HEK293 (cell line): ENCODE measurements at regions not wholly inside any gene's neighbourhood (a gene's known extent, or its start where the extent isn't known, plus 50 kb on each side); places are given as distances from the start of the nearest gene placed in this dataset.

ENCODE experiments used
- CTCF ChIA-PET: fragments of 350-600 bp; formaldehyde crosslinking; extraction: SDS; loops from one replicate; lab custom pipeline; 2021; ENCODE audit warnings: antibody characterized with exemption; lab: Yijun Ruan, JAX
- POLR2A ChIA-PET: fragments of 300-600 bp; formaldehyde crosslinking; extraction: SDS; loops from one replicate; lab custom pipeline; 2020; ENCODE audit warnings: antibody characterized with exemption, inconsistent platforms; lab: Yijun Ruan, JAX
- H3K27ac ChIP-seq: fragments of 200-500 bp; sonication (Bioruptor generic); 2 replicates; pipeline ENCODE4 v1.5.1; 2014; ENCODE audit warnings: low read depth, low read length, control low read depth, inconsistent platforms; ENCODE audit errors: extremely low read depth
- H3K36me3 ChIP-seq, 2 experiments: fragments of 200-500 bp in 1 of 2; sonication (Bioruptor generic) in 1 of 2; 1 replicate in 1 of 2; 2 replicates in 1 of 2; pipeline ENCODE4 v1.5.1; 2014 to 2017; ENCODE audit warnings: inconsistent platforms in 2 of 2, low read length in 2 of 2; ENCODE audit not compliant: control insufficient read depth in 2 of 2, insufficient read depth in 1 of 2
- H3K4me1 ChIP-seq: fragments of 200-500 bp; sonication (Bioruptor generic); 2 replicates; pipeline ENCODE4 v1.5.1; 2014; ENCODE audit warnings: mild to moderate bottlenecking, low read length, inconsistent platforms; ENCODE audit not compliant: control insufficient read depth, insufficient read depth
- H3K4me3 ChIP-seq: 2 replicates; pipeline ENCODE4 v1.5.1; 2011; ENCODE audit warnings: low read depth, mild to moderate bottlenecking, control low read depth, low read length, moderate library complexity
- H3K9me3 ChIP-seq: fragments of 200-500 bp; sonication (Bioruptor generic); 2 replicates; pipeline ENCODE4 v1.5.1; 2014; ENCODE audit warnings: low read depth, low read length, inconsistent platforms; ENCODE audit not compliant: control insufficient read depth, insufficient read depth
- BCL11B ChIP-seq: fragments of 450-650 bp; formaldehyde crosslinking; IDR thresholded peaks from 2 replicates; pipeline ENCODE4 v1.5.1; 2016; ENCODE audit warnings: low read depth, missing biosample characterization, missing genetic modification characterization
- EGR2 ChIP-seq: fragments of 450-650 bp; formaldehyde crosslinking; IDR thresholded peaks from 2 replicates; pipeline ENCODE4 v1.5.1; 2016; ENCODE audit warnings: low read depth, missing biosample characterization, missing genetic modification characterization
- HOXD13 ChIP-seq: sonication (generic); formaldehyde crosslinking; IDR thresholded peaks from 2 replicates; pipeline ENCODE4 v1.8.0; 2022; ENCODE audit warnings: missing genetic modification reagents, borderline replicate concordance
- KLF7 ChIP-seq: fragments of 450-650 bp; formaldehyde crosslinking; IDR thresholded peaks from 2 replicates; pipeline ENCODE4 v1.5.1; 2016; ENCODE audit warnings: missing biosample characterization, missing genetic modification characterization, borderline replicate concordance
- PRDM4 ChIP-seq: fragments of 450-650 bp; formaldehyde crosslinking; IDR thresholded peaks from 2 replicates; pipeline ENCODE4 v1.5.1; 2017; ENCODE audit warnings: missing biosample characterization, missing genetic modification characterization
- PRDM6 ChIP-seq: fragments of 450-650 bp; formaldehyde crosslinking; IDR thresholded peaks from 2 replicates; pipeline ENCODE4 v1.5.1; 2017; ENCODE audit warnings: missing biosample characterization, missing genetic modification characterization
- SETDB1 ChIP-seq: IDR thresholded peaks from one replicate; pipeline ENCODE4 v1.6.1; 2017; ENCODE audit warnings: mild to moderate bottlenecking, low read length, moderate library complexity, mixed read lengths; ENCODE audit not compliant: insufficient read length
- ZBTB44 ChIP-seq: fragments of 450-650 bp; IDR thresholded peaks from 2 replicates; pipeline ENCODE4 v1.5.1; 2018; ENCODE audit warnings: missing biosample characterization, mild to moderate bottlenecking, missing genetic modification characterization
- ZEB2 ChIP-seq: fragments of 450-650 bp; formaldehyde crosslinking; IDR thresholded peaks from 2 replicates; pipeline ENCODE4 v1.5.1; 2016; ENCODE audit warnings: missing biosample characterization, missing genetic modification characterization
- ZFHX2 ChIP-seq: fragments of 450-650 bp; formaldehyde crosslinking; conservative IDR thresholded peaks from 2 replicates; pipeline ENCODE4 v1.5.1; 2016; ENCODE audit warnings: missing biosample characterization, missing genetic modification characterization
- ZNF112 ChIP-seq: fragments of 450-650 bp; formaldehyde crosslinking; IDR thresholded peaks from 2 replicates; pipeline ENCODE4 v1.5.0; 2017; ENCODE audit warnings: missing biosample characterization, missing genetic modification characterization
- ZNF121 ChIP-seq: fragments of 450-650 bp; formaldehyde crosslinking; IDR thresholded peaks from 2 replicates; pipeline ENCODE4 v1.5.1; 2016; ENCODE audit warnings: missing biosample characterization, missing genetic modification characterization
- ZNF132 ChIP-seq: fragments of 450-650 bp; formaldehyde crosslinking; IDR thresholded peaks from 2 replicates; pipeline ENCODE4 v1.5.1; 2017; ENCODE audit warnings: missing biosample characterization, missing genetic modification characterization, borderline replicate concordance
- ZNF133 ChIP-seq: fragments of 450-650 bp; formaldehyde crosslinking; IDR thresholded peaks from 2 replicates; pipeline ENCODE4 v1.5.1; 2016; ENCODE audit warnings: missing biosample characterization, missing genetic modification characterization
- ZNF274 ChIP-seq, 2 experiments: fragments of 200-500 bp in 1 of 2; fragments of 450-650 bp in 1 of 2; sonication (Bioruptor generic) in 1 of 2; formaldehyde crosslinking in 1 of 2; IDR thresholded peaks; 2 replicates each; pipeline versions ENCODE4 v1.5.1 to v1.6.1; 2014 to 2016; ENCODE audit warnings: borderline replicate concordance in 1 of 2, inconsistent platforms in 1 of 2, low read length in 1 of 2, missing biosample characterization in 1 of 2, missing genetic modification characterization in 1 of 2
- ZNF394 ChIP-seq: fragments of 450-650 bp; formaldehyde crosslinking; IDR thresholded peaks from 2 replicates; pipeline ENCODE4 v1.5.1; 2016; ENCODE audit warnings: missing biosample characterization, missing genetic modification characterization, mild to moderate bottlenecking, moderate library complexity, borderline replicate concordance
- ZNF404 ChIP-seq: fragments of 450-650 bp; formaldehyde crosslinking; IDR thresholded peaks from 2 replicates; pipeline ENCODE4 v1.5.1; 2017; ENCODE audit warnings: missing biosample characterization, missing genetic modification characterization
- ZNF560 ChIP-seq: fragments of 450-650 bp; formaldehyde crosslinking; IDR thresholded peaks from 2 replicates; pipeline ENCODE4 v1.5.1; 2017; ENCODE audit warnings: missing biosample characterization, missing genetic modification characterization, borderline replicate concordance
- ZSCAN30 ChIP-seq: fragments of 450-650 bp; IDR thresholded peaks from 2 replicates; pipeline ENCODE4 v1.5.1; 2018; ENCODE audit warnings: missing biosample characterization, mild to moderate bottlenecking, missing genetic modification characterization, moderate library complexity

- TF ChIP-seq ZNF133, result no peak
- no peak for TF ChIP-seq ZSCAN30 (tag by site-specific recombination)
- no peak for TF ChIP-seq SETDB1
- TF ChIP-seq, all 188 proteins: peak for 1
Measured at GRCh38 chr12:108403952-108404351, 64.8 kb upstream of the CMKLR1 start (continued).

DNA sequence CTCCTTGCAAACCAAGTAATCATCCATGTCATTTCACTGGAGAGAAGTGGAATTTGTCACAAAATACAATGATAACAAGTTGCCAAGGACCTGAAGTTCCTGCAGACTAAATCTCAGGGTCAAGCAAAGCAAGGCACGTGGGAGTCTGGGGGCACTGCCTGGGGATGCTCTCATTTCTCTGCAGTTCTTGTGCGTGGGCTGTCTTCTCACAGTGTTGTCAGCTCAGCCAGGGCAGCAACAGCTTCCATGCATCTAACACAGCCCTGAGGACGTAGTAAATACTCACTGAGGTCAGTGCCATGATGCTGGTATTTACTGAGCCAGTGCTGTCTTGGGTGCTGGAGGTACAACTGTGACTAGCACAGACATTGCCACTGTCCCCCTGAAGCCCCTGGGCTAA, 62.9 kb upstream of the CMKLR1 start:
- TF ChIP-seq ZFHX2 (peak; percentile 55), ZBTB44 (tag by site-specific recombination) (no peak), EGR2 (tag by site-specific recombination) (peak; percentile 68)
- TF ChIP-seq, all 188 proteins: peak for 2
- Histone ChIP-seq H3K4me1 (no peaks in the 10 kb centered on the region), H3K9me3 (no peaks in the 10 kb centered on the region; the same call in 1 of the 2 replicates), H3K36me3 (no peaks in the 10 kb centered on the region), H3K4me3 (no peak overlapping the region), H3K27ac (no peak overlapping the region)
- CTCF ChIA-PET, result no interaction called here
- POLR2A ChIA-PET, result no interaction called here

GRCh38 chr12:108400900-108401480, 61.9 kb upstream of the CMKLR1 start:
- ChIA-PET POLR2A (no interaction called here), CTCF (no interaction called here)
- TF ChIP-seq ZNF274 (IDR thresholded peaks at IDR 0.05; ENCODE audit: low read length), result no peak
- TF ChIP-seq ZNF274 (tag by site-specific recombination; IDR thresholded peaks at IDR 0.05; ENCODE audit: borderline replicate concordance), result no peak
- no peak for TF ChIP-seq ZNF112 (tag by site-specific recombination)
- TF ChIP-seq ZEB2 (tag by site-specific recombination), result no peak
- no peak for TF ChIP-seq ZNF394 (tag by site-specific recombination)
- no peak for TF ChIP-seq ZNF560 (tag by site-specific recombination)
- no peak for TF ChIP-seq ZNF404
- no peak for TF ChIP-seq HOXD13 (CRISPR knock-in tag)
- no peak for TF ChIP-seq BCL11B
- no peak for TF ChIP-seq ZNF121 (tag by site-specific recombination)
- no peak for TF ChIP-seq PRDM6 (tag by site-specific recombination)
- TF ChIP-seq KLF7, result no peak
- no peak for TF ChIP-seq PRDM4
- no peak for TF ChIP-seq ZNF132 (tag by site-specific recombination)
- H3K27ac ChIP-seq, result no peak overlapping the region
- H3K4me3 ChIP-seq, result no peak overlapping the region
- no peaks in the 10 kb centered on the region for H3K4me1 ChIP-seq
- H3K9me3 ChIP-seq, result no peaks in the 10 kb centered on the region; the same call in 1 of the 2 replicates
- no peaks in the 10 kb centered on the region for H3K36me3 ChIP-seq
